Muscle of leg (tissue), 3 donors: ENCODE measurements at regions not wholly inside any gene's neighbourhood (a gene's known extent, or its start where the extent isn't known, plus 50 kb on each side); places are given as distances from the start of the nearest gene placed in this dataset.

Source experiments
- DNase-seq: peaks from one replicate; pipeline ENCODE4 v3.0.0; 2013
- H3K27ac ChIP-seq: one replicate; pipeline ENCODE4 v1.5.1; 2013; ENCODE audit warnings: mild to moderate bottlenecking, low read length, control low read depth
- H3K27me3 ChIP-seq: one replicate; pipeline ENCODE4 v1.6.1; 2013; ENCODE audit warnings: low read length; ENCODE audit not compliant: control insufficient read depth, insufficient read depth
- H3K36me3 ChIP-seq: one replicate; pipeline ENCODE4 v1.6.1; 2013; ENCODE audit warnings: low read length; ENCODE audit not compliant: control insufficient read depth, insufficient read depth
- H3K4me1 ChIP-seq: one replicate; pipeline ENCODE4 v1.6.1; 2013; ENCODE audit warnings: low read length; ENCODE audit not compliant: control insufficient read depth, insufficient read depth
- H3K4me3 ChIP-seq: one replicate; pipeline ENCODE4 v1.5.1; 2013; ENCODE audit warnings: low read length, control low read depth
- H3K9me3 ChIP-seq: replicated peaks from 2 replicates; pipeline ENCODE4 v1.6.1; 2013; ENCODE audit warnings: low read depth, low read length; ENCODE audit not compliant: control insufficient read depth
- WGBS: methylation state at CpG from one replicate; pipeline ENCODE4 v1.1.5; 2013; ENCODE audit warnings: missing lambda C conversion rate; ENCODE audit not compliant: insufficient coverage; 5-methylcytosine and 5-hydroxymethylcytosine counted together

- H3K27ac ChIP-seq = no peak overlapping the region
- DNase-seq = no peak
- no peak overlapping the region for H3K4me3 ChIP-seq
- no peaks in the 10 kb centered on the region for H3K36me3 ChIP-seq
- 10% methylated on average over 2 of the region's 2 CpGs for WGBS
- H3K9me3 ChIP-seq = no peaks in the 10 kb centered on the region
- H3K4me1 ChIP-seq = no peaks in the 10 kb centered on the region
- no peaks in the 10 kb centered on the region for H3K27me3 ChIP-seq
Measured at GRCh38 chr6:102398788-102399390, 1005.4 kb downstream of the GRIK2 start.

- no peaks in the 10 kb centered on the region for H3K4me1 ChIP-seq
- no peaks in the 10 kb centered on the region for H3K9me3 ChIP-seq
- 83% methylated on average over 6 of the region's 6 CpGs for WGBS
- H3K4me3 ChIP-seq = no peak overlapping the region
- DNase-seq = no peak
- no peak overlapping the region for H3K27ac ChIP-seq
- no peaks in the 10 kb centered on the region for H3K36me3 ChIP-seq
- H3K27me3 ChIP-seq = no peaks in the 10 kb centered on the region
Measured at GRCh38 chr6:102390541-102390940, 997.0 kb downstream of the GRIK2 start.

GRCh38 chr6:102389994-102390393, 996.5 kb downstream of the GRIK2 start:
- H3K36me3 ChIP-seq = no peaks in the 10 kb centered on the region
- no peaks in the 10 kb centered on the region for H3K27me3 ChIP-seq
- H3K4me3 ChIP-seq = no peak overlapping the region
- WGBS = 58% methylated on average over 10 of the region's 11 CpGs
- no peak overlapping the region for H3K27ac ChIP-seq
- no peak for DNase-seq
- H3K9me3 ChIP-seq = no peaks in the 10 kb centered on the region
- H3K4me1 ChIP-seq = no peaks in the 10 kb centered on the region

- DNase-seq = peak; percentile 1
- WGBS = no CpG with 5 or more reads among the region's 2 CpGs
- Histone ChIP-seq H3K9me3 (no peaks in the 10 kb centered on the region), H3K27me3 (no peaks in the 10 kb centered on the region), H3K4me3 (no peak overlapping the region), H3K27ac (no peak overlapping the region), H3K4me1 (no peaks in the 10 kb centered on the region), H3K36me3 (no peaks in the 10 kb centered on the region)
Measured at GRCh38 chr6:102387326-102388033, 994.0 kb downstream of the GRIK2 start.

- no peaks in the 10 kb centered on the region for H3K27me3 ChIP-seq
- no peak for DNase-seq
- no peak overlapping the region for H3K4me3 ChIP-seq
- no peak overlapping the region for H3K27ac ChIP-seq
- H3K9me3 ChIP-seq = no peaks in the 10 kb centered on the region
- H3K4me1 ChIP-seq = no peaks in the 10 kb centered on the region
- H3K36me3 ChIP-seq = no peaks in the 10 kb centered on the region
Measured at GRCh38 chr6:102381203-102381602, 987.7 kb downstream of the GRIK2 start.

- WGBS = 91% methylated on average over 4 of the region's 8 CpGs
- Histone ChIP-seq H3K4me1 (no peaks in the 10 kb centered on the region), H3K4me3 (no peak overlapping the region), H3K27me3 (no peaks in the 10 kb centered on the region), H3K9me3 (no peaks in the 10 kb centered on the region), H3K36me3 (no peaks in the 10 kb centered on the region), H3K27ac (no peak overlapping the region)
- no peak for DNase-seq
Measured at GRCh38 chr6:102356170-102356569, 962.7 kb downstream of the GRIK2 start.

- H3K27me3 ChIP-seq = no peaks in the 10 kb centered on the region
- no peak overlapping the region for H3K4me3 ChIP-seq
- H3K9me3 ChIP-seq = no peaks in the 10 kb centered on the region
- H3K27ac ChIP-seq = no peak overlapping the region
- no peaks in the 10 kb centered on the region for H3K36me3 ChIP-seq
- WGBS = no CpG with 5 or more reads among the region's 1 CpG
- no peaks in the 10 kb centered on the region for H3K4me1 ChIP-seq
- no peak for DNase-seq
Measured at GRCh38 chr6:102355578-102355977, 962.1 kb downstream of the GRIK2 start.

GRCh38 chr6:102352552-102352951, 959.0 kb downstream of the GRIK2 start:
- Histone ChIP-seq H3K27ac (no peak overlapping the region), H3K4me1 (no peaks in the 10 kb centered on the region), H3K36me3 (no peaks in the 10 kb centered on the region), H3K9me3 (no peaks in the 10 kb centered on the region), H3K27me3 (no peaks in the 10 kb centered on the region), H3K4me3 (no peak overlapping the region)
- no peak for DNase-seq
- WGBS = 85% methylated on average over 3 of the region's 5 CpGs

- no peak for DNase-seq
- Histone ChIP-seq H3K4me1 (no peaks in the 10 kb centered on the region), H3K27me3 (no peaks in the 10 kb centered on the region), H3K4me3 (no peak overlapping the region), H3K27ac (no peak overlapping the region), H3K36me3 (no peaks in the 10 kb centered on the region), H3K9me3 (no peaks in the 10 kb centered on the region)
- whole genome bisulfite sequencing = 100% methylated on average over 1 of the region's 2 CpGs
Measured at GRCh38 chr6:102344769-102345168, 951.3 kb downstream of the GRIK2 start.

GRCh38 chr6:102340311-102340710, 946.8 kb downstream of the GRIK2 start:
- Histone ChIP-seq H3K9me3 (no peaks in the 10 kb centered on the region), H3K27ac (no peak overlapping the region), H3K4me1 (no peaks in the 10 kb centered on the region), H3K36me3 (no peaks in the 10 kb centered on the region), H3K4me3 (no peak overlapping the region), H3K27me3 (no peaks in the 10 kb centered on the region)
- DNase-seq = no peak
- no CpG with 5 or more reads among the region's 4 CpGs for WGBS

- Histone ChIP-seq H3K27me3 (no peaks in the 10 kb centered on the region), H3K9me3 (no peaks in the 10 kb centered on the region), H3K4me3 (no peak overlapping the region), H3K36me3 (no peaks in the 10 kb centered on the region), H3K27ac (no peak overlapping the region), H3K4me1 (no peaks in the 10 kb centered on the region)
- 84% methylated on average over 5 of the region's 8 CpGs for WGBS
- no peak for DNase-seq
Measured at GRCh38 chr6:102333736-102334135, 940.2 kb downstream of the GRIK2 start.
